Nephron (organoid): ENCODE measurements at regions not wholly inside any gene's neighbourhood (a gene's known extent, or its start where the extent isn't known, plus 50 kb on each side); places are given as distances from the start of the nearest gene placed in this dataset.

Source experiments
- H3K27ac Mint-ChIP-seq, 3 experiments: 2 replicates each; pipeline ENCODE4 v1.8.0; 2020; ENCODE audit warnings: mixed read lengths in 3 of 3, mild to moderate bottlenecking in 2 of 3, moderate library complexity in 1 of 3
- H3K27me3 Mint-ChIP-seq: 2 replicates; pipeline ENCODE4 v1.8.0; 2021; ENCODE audit warnings: low read depth, mild to moderate bottlenecking, moderate library complexity, mixed read lengths
- H3K36me3 Mint-ChIP-seq: 2 replicates; pipeline ENCODE4 v1.8.0; 2020; ENCODE audit warnings: low read depth, mixed read lengths
- H3K4me1 Mint-ChIP-seq: 2 replicates; pipeline ENCODE4 v1.8.0; 2020; ENCODE audit warnings: mixed read lengths
- H3K4me3 Mint-ChIP-seq, 3 experiments: 2 replicates each; pipeline ENCODE4 v1.8.0; 2020; ENCODE audit warnings: mild to moderate bottlenecking in 3 of 3, mixed read lengths in 3 of 3, moderate library complexity in 2 of 3
- H3K9me3 Mint-ChIP-seq: 2 replicates; pipeline ENCODE4 v1.8.0; 2020; ENCODE audit warnings: mixed read lengths
- CTCF ChIP-seq, 3 experiments: fragments of 200-600 bp; sonication (generic); IDR thresholded peaks; one replicate each; pipeline ENCODE4 v1.5.0; 2021; ENCODE audit warnings: antibody characterized with exemption in 3 of 3; ENCODE audit not compliant: unreplicated experiment in 3 of 3

GRCh38 chr10:4064489-4064888 is 279.5 kb upstream of the KLF6 start:
- Mint-ChIP-seq H3K36me3 (no peaks in the 10 kb centered on the region), H3K4me1 (peaks cover 20% of the 10 kb centered on the region)

GRCh38 chr10:4063717-4064116 is 278.7 kb upstream of the KLF6 start:
- Mint-ChIP-seq H3K4me1 (peaks cover 20% of the 10 kb centered on the region), H3K9me3 (no peaks in the 10 kb centered on the region), H3K27ac (peak overlapping the region in 1 of 3 experiments; percentile 66), H3K27me3 (peaks cover 8% of the 10 kb centered on the region), H3K36me3 (no peaks in the 10 kb centered on the region), H3K4me3 (no peak overlapping the region)
- no peak for TF ChIP-seq CTCF (IDR thresholded peaks at IDR 0.05; ENCODE audit: unreplicated experiment in 3 of 3)

More at GRCh38 chr10:4064489-4064888, 279.5 kb upstream of the KLF6 start:
- Mint-ChIP-seq H3K27ac (no peak overlapping the region), H3K9me3 (no peaks in the 10 kb centered on the region), H3K4me3 (no peak overlapping the region), H3K27me3 (peaks cover 8% of the 10 kb centered on the region)
- TF ChIP-seq CTCF (IDR thresholded peaks at IDR 0.05; ENCODE audit: unreplicated experiment in 3 of 3): no peak

GRCh38 chr10:4062751-4063150 is 277.7 kb upstream of the KLF6 start:
- peaks cover 20% of the 10 kb centered on the region for H3K4me1 Mint-ChIP-seq
- no peaks in the 10 kb centered on the region for H3K9me3 Mint-ChIP-seq
- no peak for TF ChIP-seq CTCF (IDR thresholded peaks at IDR 0.05; ENCODE audit: unreplicated experiment in 3 of 3)
- peaks cover 8% of the 10 kb centered on the region for H3K27me3 Mint-ChIP-seq
- H3K36me3 Mint-ChIP-seq: no peaks in the 10 kb centered on the region
- H3K27ac Mint-ChIP-seq: no peak overlapping the region
- no peak overlapping the region for H3K4me3 Mint-ChIP-seq

GRCh38 chr10:4062072-4062471 is 277.1 kb upstream of the KLF6 start:
- H3K27ac Mint-ChIP-seq: no peak overlapping the region
- no peak for TF ChIP-seq CTCF (IDR thresholded peaks at IDR 0.05; ENCODE audit: unreplicated experiment in 3 of 3)
- H3K36me3 Mint-ChIP-seq: no peaks in the 10 kb centered on the region
- peaks cover 8% of the 10 kb centered on the region for H3K27me3 Mint-ChIP-seq
- peaks cover 20% of the 10 kb centered on the region for H3K4me1 Mint-ChIP-seq
- H3K4me3 Mint-ChIP-seq: no peak overlapping the region
- H3K9me3 Mint-ChIP-seq: no peaks in the 10 kb centered on the region

GRCh38 chr10:4061441-4061951 is 276.5 kb upstream of the KLF6 start:
- Mint-ChIP-seq H3K27ac (peak overlapping the region in 1 of 3 experiments; percentile 29), H3K36me3 (no peaks in the 10 kb centered on the region), H3K4me3 (no peak overlapping the region), H3K9me3 (no peaks in the 10 kb centered on the region), H3K27me3 (peaks cover 8% of the 10 kb centered on the region), H3K4me1 (peaks cover 20% of the 10 kb centered on the region)
- TF ChIP-seq CTCF (IDR thresholded peaks at IDR 0.05; ENCODE audit: unreplicated experiment in 3 of 3): no peak

- H3K36me3 Mint-ChIP-seq: no peaks in the 10 kb centered on the region
- H3K4me1 Mint-ChIP-seq: peaks cover 21% of the 10 kb centered on the region
- no peak overlapping the region for H3K27ac Mint-ChIP-seq
- H3K9me3 Mint-ChIP-seq: no peaks in the 10 kb centered on the region
- no peak for TF ChIP-seq CTCF (IDR thresholded peaks at IDR 0.05; ENCODE audit: unreplicated experiment in 3 of 3)
- H3K27me3 Mint-ChIP-seq: peaks cover 9% of the 10 kb centered on the region
- no peak overlapping the region for H3K4me3 Mint-ChIP-seq
These were observed 274.6 kb upstream of the KLF6 start for GRCh38 chr10:4059471-4060138.
